ENCODE measurements at regions not wholly inside any gene's neighbourhood (a gene's known extent, or its start where the extent isn't known, plus 50 kb on each side); places are given as distances from the start of the nearest gene placed in this dataset.

DNA sequence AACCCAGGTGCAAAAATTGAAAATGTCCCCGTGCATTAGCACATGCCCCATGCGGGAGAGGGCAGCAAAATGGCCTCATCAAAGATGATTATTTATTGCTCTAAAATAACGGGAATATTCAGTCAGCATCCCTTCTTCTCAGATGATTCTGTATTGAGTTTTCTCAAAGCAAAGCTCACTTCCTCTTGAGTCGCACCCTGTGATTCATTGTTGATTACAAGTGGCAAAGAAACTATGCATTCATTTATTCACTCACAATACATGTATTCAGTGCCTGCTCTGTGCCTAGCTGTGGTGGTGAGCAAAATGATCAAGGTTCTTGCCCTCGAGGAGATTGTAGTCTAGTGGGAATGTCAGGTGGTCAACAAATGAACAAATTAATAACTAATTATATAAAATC is 226.0 kb upstream of the KAZN start:
- no peak overlapping the region for H3K4me3 ChIP-seq
- no peaks in the 10 kb centered on the region for H3K9me3 ChIP-seq (replicated peaks in 1 of 11)
- no peak overlapping the region for H3K27ac ChIP-seq
- no peaks in the 10 kb centered on the region for H4K20me1 ChIP-seq
- no peak overlapping the region for H3K9ac ChIP-seq
- no peak overlapping the region for H3K4me2 ChIP-seq
- H3K36me3 ChIP-seq, result no peaks in the 10 kb centered on the region
- H3K27me3 ChIP-seq, result no peaks in the 10 kb centered on the region
- TF ChIP-seq Cebpa-rat (IDR thresholded peaks at IDR 0.05), result no peak
- peaks cover 0 to 12% (median 8%) of the 10 kb centered on the region in 10 experiments; a peak in 9 of 20 replicates for H3K4me1 ChIP-seq

DNA sequence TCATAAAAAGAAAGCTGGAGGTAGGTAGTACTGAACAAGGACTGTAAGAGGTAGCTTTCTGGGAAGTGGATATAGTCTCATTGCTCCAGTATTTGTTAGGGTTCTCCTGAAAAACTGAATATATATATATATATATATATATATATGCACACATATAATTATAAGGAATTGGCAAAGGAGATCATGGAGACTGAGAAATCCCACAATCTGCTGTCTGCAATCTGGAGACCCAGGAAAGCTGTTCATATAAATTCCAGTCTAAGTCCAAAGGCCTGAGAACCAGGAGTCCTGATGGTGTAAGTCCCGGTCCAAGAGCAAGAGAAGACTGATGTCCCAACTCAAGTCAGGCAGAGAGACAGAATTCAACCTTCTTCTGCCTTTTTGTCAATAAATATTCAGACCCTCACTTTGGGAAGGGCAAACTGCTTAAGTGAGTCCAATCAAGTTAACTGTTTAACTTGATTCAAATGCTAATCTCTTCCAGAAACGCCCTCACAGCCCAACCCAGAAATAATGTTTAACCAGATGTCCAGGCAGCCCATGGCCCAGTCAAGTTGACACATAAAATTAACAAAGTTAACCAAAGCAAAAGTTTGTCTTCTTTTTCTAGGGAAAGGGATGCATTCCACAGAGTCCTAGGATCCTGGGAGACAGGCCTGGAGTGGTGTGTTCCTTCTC is 225.3 kb upstream of the KAZN start:
- Histone ChIP-seq H3K4me1 (peaks cover 0 to 12% (median 8%) of the 10 kb centered on the region in 10 experiments; a peak in 9 of 20 replicates), H3K27ac (no peak overlapping the region), H3K9me3 (replicated peaks in 1 of 11) (0 out of 22 replicates have a peak, but pooled peaks cover 0 to 1% (median 0%) of the 10 kb centered on the region in 11 experiments), H3K9ac (no peak overlapping the region), H3K4me3 (no peak overlapping the region), H3K27me3 (no peaks in the 10 kb centered on the region), H3K4me2 (no peak overlapping the region), H3K36me3 (no peaks in the 10 kb centered on the region), H4K20me1 (no peaks in the 10 kb centered on the region)
- no peak for TF ChIP-seq Cebpa-rat (IDR thresholded peaks at IDR 0.05)

DNA sequence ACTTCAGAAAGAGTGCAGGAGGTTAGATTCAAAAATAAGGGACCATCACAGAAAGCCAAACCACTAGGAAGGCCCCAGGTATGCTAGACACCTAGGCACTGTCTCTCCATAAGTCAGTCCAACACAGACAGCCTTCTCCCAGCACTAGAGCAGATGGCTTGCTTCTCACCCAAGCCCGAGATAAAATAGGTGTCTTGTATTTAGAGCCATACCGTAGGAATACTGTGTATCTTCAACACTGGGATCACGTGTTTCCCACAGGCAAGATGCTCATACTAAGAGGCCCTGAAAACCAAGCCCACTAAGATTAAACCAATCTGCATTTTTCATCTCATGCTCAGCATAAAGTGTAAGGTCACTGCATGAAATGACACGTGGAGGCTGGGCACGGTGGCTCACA is 223.3 kb upstream of the KAZN start:
- no peak for TF ChIP-seq Cebpa-rat (IDR thresholded peaks at IDR 0.05)
- H3K4me2 ChIP-seq, result no peak overlapping the region
- H4K20me1 ChIP-seq, result no peaks in the 10 kb centered on the region
- peaks cover 10 to 19% (median 13%) of the 10 kb centered on the region in 11 experiments for H3K9me3 ChIP-seq (replicated peaks in 1 of 11)
- no peak overlapping the region for H3K27ac ChIP-seq
- H3K9ac ChIP-seq, result no peak overlapping the region
- no peaks in the 10 kb centered on the region for H3K27me3 ChIP-seq
- H3K4me3 ChIP-seq, result no peak overlapping the region
- no peaks in the 10 kb centered on the region for H3K4me1 ChIP-seq
- no peaks in the 10 kb centered on the region for H3K36me3 ChIP-seq

DNA sequence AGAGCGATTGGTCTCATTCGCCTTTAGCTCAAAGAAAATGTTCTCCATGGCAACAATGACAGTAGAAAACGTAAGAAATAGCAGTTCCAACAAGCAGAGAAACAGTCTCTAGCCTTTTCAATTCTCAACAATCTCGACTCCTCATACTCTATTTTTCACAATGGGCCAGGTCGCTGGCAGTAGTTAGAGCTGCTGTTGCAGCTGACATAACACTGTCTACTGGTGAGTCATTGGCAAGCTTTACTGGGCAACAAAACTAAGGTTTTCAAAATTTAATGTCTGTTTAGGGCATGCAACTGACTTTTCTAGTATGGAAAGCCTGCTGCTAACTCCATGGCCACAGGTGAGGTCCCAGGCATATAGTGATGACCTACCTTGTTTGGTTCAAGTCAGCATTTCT is 221.1 kb upstream of the KAZN start:
- Histone ChIP-seq H3K27ac (no peak overlapping the region), H3K9ac (no peak overlapping the region), H3K4me1 (no peaks in the 10 kb centered on the region), H4K20me1 (no peaks in the 10 kb centered on the region), H3K4me2 (no peak overlapping the region), H3K4me3 (no peak overlapping the region), H3K36me3 (no peaks in the 10 kb centered on the region), H3K27me3 (no peaks in the 10 kb centered on the region), H3K9me3 (replicated peaks in 1 of 11) (peaks cover 26 to 36% (median 30%) of the 10 kb centered on the region in 11 experiments)
- no peak for TF ChIP-seq Cebpa-rat (IDR thresholded peaks at IDR 0.05)

DNA sequence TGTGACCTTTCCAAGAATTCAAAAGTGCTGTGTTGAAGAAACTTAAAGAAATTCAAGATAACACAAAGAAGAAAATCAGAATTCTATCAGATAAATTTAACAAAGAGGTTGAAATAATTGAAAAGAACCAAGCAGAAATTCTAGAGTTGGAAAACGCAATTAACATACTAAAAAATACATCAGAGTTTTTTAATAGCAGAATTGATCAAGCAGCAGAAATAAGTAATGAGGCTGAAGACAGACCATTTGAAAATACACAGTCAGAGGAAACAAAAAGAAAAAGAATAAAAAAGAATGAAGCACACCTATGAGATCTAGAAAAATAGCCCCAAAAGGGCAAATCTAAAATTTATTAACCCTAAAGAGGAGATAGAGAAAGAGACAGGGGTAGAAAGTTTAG is 218.1 kb upstream of the KAZN start:
- Histone ChIP-seq H3K4me1 (no peaks in the 10 kb centered on the region), H4K20me1 (no peaks in the 10 kb centered on the region), H3K4me3 (no peak overlapping the region), H3K9me3 (replicated peaks in 1 of 11) (peaks cover 26 to 36% (median 31%) of the 10 kb centered on the region in 11 experiments), H3K9ac (no peak overlapping the region), H3K36me3 (no peaks in the 10 kb centered on the region), H3K27me3 (no peaks in the 10 kb centered on the region), H3K27ac (no peak overlapping the region), H3K4me2 (no peak overlapping the region)
- TF ChIP-seq Cebpa-rat (IDR thresholded peaks at IDR 0.05), result no peak

DNA sequence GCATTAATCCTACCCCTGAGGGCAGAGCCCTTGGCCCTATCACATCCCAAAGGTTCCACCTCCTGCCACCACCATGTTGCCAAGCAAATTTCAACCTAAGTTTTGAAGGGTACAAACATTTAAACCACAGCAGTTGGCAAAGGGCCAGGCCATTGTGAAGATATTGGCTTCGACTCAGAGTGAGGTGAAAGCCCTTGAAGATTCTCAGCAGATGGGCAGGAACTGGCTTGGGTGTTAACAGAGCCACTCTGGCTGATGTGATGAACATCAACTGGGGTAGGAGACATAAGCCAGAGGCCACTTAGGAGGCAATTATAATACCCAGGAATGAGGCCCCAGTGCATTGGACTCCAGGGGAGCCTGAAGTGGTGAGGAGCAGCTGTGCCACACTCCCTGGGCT is 207.7 kb upstream of the KAZN start:
- Histone ChIP-seq H4K20me1 (no peaks in the 10 kb centered on the region), H3K36me3 (no peaks in the 10 kb centered on the region), H3K4me2 (no peak overlapping the region), H3K4me1 (no peaks in the 10 kb centered on the region), H3K9me3 (replicated peaks in 1 of 11) (peaks cover 0 to 10% (median 5%) of the 10 kb centered on the region in 11 experiments; a peak in 8 of 22 replicates), H3K27ac (no peak overlapping the region), H3K9ac (no peak overlapping the region), H3K4me3 (no peak overlapping the region), H3K27me3 (no peaks in the 10 kb centered on the region)
- TF ChIP-seq Cebpa-rat (IDR thresholded peaks at IDR 0.05), result no peak

DNA sequence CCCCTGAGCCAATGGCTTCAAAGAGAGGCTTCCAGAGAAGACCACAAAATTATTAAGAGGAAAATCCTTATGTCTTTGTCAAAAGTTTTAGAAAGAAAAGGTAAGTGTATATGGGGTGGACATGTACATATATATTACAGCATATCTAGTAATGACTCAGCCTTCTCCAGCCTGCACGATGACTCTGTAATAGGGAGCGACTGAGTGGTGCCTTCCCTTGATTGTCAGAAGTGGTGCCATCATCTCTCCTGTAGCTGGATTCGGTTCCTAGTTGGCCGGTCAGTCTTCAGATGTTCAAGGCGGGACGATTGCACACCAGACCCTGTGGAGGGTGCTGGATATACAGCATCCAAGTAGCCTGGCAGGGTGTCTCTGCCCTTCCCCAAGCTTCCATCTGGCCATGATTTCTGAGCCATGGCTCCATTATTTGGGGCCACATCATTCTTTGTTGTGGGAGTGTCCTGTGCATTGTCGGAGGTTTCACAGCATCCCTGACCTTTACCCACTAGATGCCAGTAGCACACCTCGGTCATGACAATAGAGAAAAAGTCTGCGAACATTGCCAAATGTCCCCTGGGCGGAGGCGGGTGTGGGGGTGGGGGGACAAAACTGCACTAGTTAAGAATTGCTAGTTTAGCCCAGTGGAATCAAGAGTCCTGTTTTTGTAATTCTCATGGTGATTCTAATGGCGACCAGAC is 206.2 kb upstream of the KAZN start:
- no peak overlapping the region for H3K9ac ChIP-seq
- H3K4me2 ChIP-seq, result no peak overlapping the region
- TF ChIP-seq Cebpa-rat (IDR thresholded peaks at IDR 0.05), result no peak
- no peaks in the 10 kb centered on the region for H4K20me1 ChIP-seq
- no peak overlapping the region for H3K4me3 ChIP-seq
- peaks cover 0 to 10% (median 5%) of the 10 kb centered on the region in 11 experiments; a peak in 8 of 22 replicates for H3K9me3 ChIP-seq (replicated peaks in 1 of 11)
- no peaks in the 10 kb centered on the region for H3K36me3 ChIP-seq
- H3K27ac ChIP-seq, result no peak overlapping the region
- no peaks in the 10 kb centered on the region for H3K4me1 ChIP-seq
- no peaks in the 10 kb centered on the region for H3K27me3 ChIP-seq

DNA sequence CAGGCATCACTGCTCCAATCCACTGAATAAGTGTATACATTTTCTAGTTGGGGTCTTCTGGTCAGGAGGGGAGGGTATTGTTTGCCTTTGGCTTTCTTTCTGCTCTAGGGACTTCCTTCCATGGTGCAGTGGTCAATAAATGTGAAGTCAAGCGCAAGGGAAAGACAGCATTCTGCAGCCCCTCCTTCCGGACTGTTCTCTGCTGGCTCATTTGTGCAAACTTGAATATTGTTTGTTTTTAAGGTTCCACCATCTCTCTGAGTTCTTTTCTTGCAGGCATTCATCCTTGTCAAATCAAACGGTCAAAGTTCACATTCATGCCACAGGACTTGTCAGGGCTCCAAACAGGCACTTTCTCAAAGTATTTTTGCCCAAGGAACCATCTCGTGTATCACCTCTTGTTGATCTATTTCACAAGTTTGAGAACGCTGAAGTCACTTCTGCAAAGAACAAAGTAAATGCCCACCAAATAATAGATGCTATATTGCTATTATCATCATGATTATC is 205.6 kb upstream of the KAZN start:
- H3K27me3 ChIP-seq, result no peaks in the 10 kb centered on the region
- no peak overlapping the region for H3K9ac ChIP-seq
- H3K36me3 ChIP-seq, result no peaks in the 10 kb centered on the region
- peaks cover 0 to 10% (median 5%) of the 10 kb centered on the region in 11 experiments; a peak in 8 of 22 replicates for H3K9me3 ChIP-seq (replicated peaks in 1 of 11)
- H4K20me1 ChIP-seq, result no peaks in the 10 kb centered on the region
- no peaks in the 10 kb centered on the region for H3K4me1 ChIP-seq
- H3K4me3 ChIP-seq, result no peak overlapping the region
- no peak overlapping the region for H3K4me2 ChIP-seq
- no peak overlapping the region for H3K27ac ChIP-seq
- TF ChIP-seq Cebpa-rat (IDR thresholded peaks at IDR 0.05), result no peak

DNA sequence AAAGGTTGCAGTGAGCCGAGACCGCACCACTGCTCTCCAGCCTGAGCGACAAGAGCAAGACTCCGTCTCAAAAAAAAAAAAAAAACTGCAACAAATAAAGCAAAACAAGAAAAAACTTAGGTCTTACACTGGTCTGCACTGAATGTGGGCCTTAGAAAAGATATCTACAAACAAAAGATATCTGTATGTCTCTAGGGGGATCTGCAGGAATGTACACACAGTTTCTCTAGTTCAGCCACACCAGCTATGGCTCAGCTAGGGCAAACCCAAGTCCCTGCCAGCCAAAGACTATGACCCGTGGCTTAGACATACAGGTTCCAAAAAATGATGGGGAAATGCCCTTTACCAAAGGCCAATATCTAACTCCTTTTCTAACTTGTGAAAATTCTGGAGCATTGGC is 202.4 kb upstream of the KAZN start:
- Histone ChIP-seq H3K4me2 (no peak overlapping the region), H3K27me3 (no peaks in the 10 kb centered on the region), H3K9ac (no peak overlapping the region), H3K36me3 (no peaks in the 10 kb centered on the region), H4K20me1 (no peaks in the 10 kb centered on the region), H3K4me1 (no peaks in the 10 kb centered on the region), H3K9me3 (replicated peaks in 1 of 11) (0 out of 22 replicates have a peak, but pooled peaks cover 0 to 5% (median 0%) of the 10 kb centered on the region in 11 experiments), H3K27ac (no peak overlapping the region), H3K4me3 (no peak overlapping the region)
- no peak for TF ChIP-seq Cebpa-rat (IDR thresholded peaks at IDR 0.05)

Measured in BLaER1 treated with 17β-estradiol and CSF1 and Interleukin-3, amounts not matched to agents 10 nM and 100 nM (cell line).